Activated effector memory CD4-positive, alpha-beta T cell treated with Interleukin-2 at 50 U/mL for 16 hours (primary cell): ENCODE measurements at regions not wholly inside any gene's neighbourhood (a gene's known extent, or its start where the extent isn't known, plus 50 kb on each side); places are given as distances from the start of the nearest gene placed in this dataset.
"Not testable (repeated sequence)": the region's sequence is repeated elsewhere in the genome, so short reads cannot be mapped to it uniquely, and the experiment has no call there.

Experiments used
- DNase-seq: peaks from one replicate; pipeline ENCODE4 v3.0.0-alpha.2; 2020

GRCh38 chr9:78676009-78676408, 379.1 kb downstream of the PSAT1 start:
- DNase-seq, result no peak

- DNase-seq, result no peak
These were observed 379.7 kb downstream of the PSAT1 start for GRCh38 chr9:78676623-78677022.

GRCh38 chr9:78677326-78677725, 380.4 kb downstream of the PSAT1 start:
- DNase-seq, result no peak

GRCh38 chr9:78678877-78679276, 382.0 kb downstream of the PSAT1 start:
- no peak for DNase-seq

- DNase-seq, result no peak
These were observed 383.3 kb downstream of the PSAT1 start for GRCh38 chr9:78680196-78680595.

GRCh38 chr9:78682216-78682615, 385.3 kb downstream of the PSAT1 start:
- no peak for DNase-seq

- DNase-seq, result no peak
These were observed 388.5 kb downstream of the PSAT1 start for GRCh38 chr9:78685471-78685870.

GRCh38 chr9:78688796-78689195, 391.9 kb downstream of the PSAT1 start:
- DNase-seq, result no peak

GRCh38 chr9:78691542-78691941, 394.6 kb downstream of the PSAT1 start:
- DNase-seq, result no peak

GRCh38 chr9:78692871-78693270, 395.9 kb downstream of the PSAT1 start:
- no peak for DNase-seq

GRCh38 chr9:78694974-78695373, 398.0 kb downstream of the PSAT1 start:
- no peak for DNase-seq

GRCh38 chr9:78695519-78695918, 398.6 kb downstream of the PSAT1 start:
- DNase-seq, result no peak

- DNase-seq, result no peak
These were observed 400.7 kb downstream of the PSAT1 start for GRCh38 chr9:78697618-78698017.

- no peak for DNase-seq
These were observed 401.4 kb downstream of the PSAT1 start for GRCh38 chr9:78698371-78698770.

GRCh38 chr9:78699217-78699616, 402.3 kb downstream of the PSAT1 start:
- DNase-seq, result not testable (repeated sequence)

- DNase-seq, result not testable (repeated sequence)
These were observed 407.2 kb downstream of the PSAT1 start for GRCh38 chr9:78704153-78704552.

- DNase-seq, result no peak
These were observed 410.2 kb downstream of the PSAT1 start for GRCh38 chr9:78707080-78707479.

GRCh38 chr9:78707481-78707991, 410.6 kb downstream of the PSAT1 start:
- no peak for DNase-seq

- no peak for DNase-seq
These were observed 416.1 kb downstream of the PSAT1 start for GRCh38 chr9:78712903-78713613.

GRCh38 chr9:78713614-78714405, 416.9 kb downstream of the PSAT1 start:
- no peak for DNase-seq

- DNase-seq, result no peak
These were observed 417.7 kb downstream of the PSAT1 start for GRCh38 chr9:78714576-78714975.

GRCh38 chr9:78719029-78719428, 422.1 kb downstream of the PSAT1 start:
- not testable (repeated sequence) for DNase-seq

- DNase-seq, result no peak
These were observed 428.0 kb downstream of the PSAT1 start for GRCh38 chr9:78724896-78725295.

- DNase-seq, result no peak
These were observed 428.6 kb downstream of the PSAT1 start for GRCh38 chr9:78725503-78725902.
